Astrocyte (in vitro differentiated cells and primary cell): ENCODE measurements at regions not wholly inside any gene's neighbourhood (a gene's known extent, or its start where the extent isn't known, plus 50 kb on each side); places are given as distances from the start of the nearest gene placed in this dataset.

Experiments
- DNase-seq: peaks from one replicate; pipeline ENCODE4 v3.0.0-alpha.2; 2010; ENCODE audit warnings: low read depth
- FAIRE-seq: peaks from 2 replicates; lab custom pipeline; 2011; peaks lifted over from hg19 to GRCh38; lab: Jason Lieb, UNC
- H2AFZ ChIP-seq: 2 replicates; pipeline ENCODE4 v1.6.0; 2012; ENCODE audit warnings: low read depth, low read length, inconsistent platforms
- H3K27ac ChIP-seq: 2 replicates; pipeline ENCODE4 v1.5.1; 2011; ENCODE audit warnings: low read depth, low read length, inconsistent platforms
- H3K27me3 ChIP-seq: 2 replicates; pipeline ENCODE4 v1.6.0; 2011; ENCODE audit warnings: low read length, inconsistent platforms; ENCODE audit not compliant: insufficient read depth
- H3K36me3 ChIP-seq: 2 replicates; pipeline ENCODE4 v1.5.1; 2011; ENCODE audit warnings: low read length, inconsistent platforms; ENCODE audit not compliant: insufficient read depth
- H3K4me1 ChIP-seq: 2 replicates; pipeline ENCODE4 v1.5.1; 2011; ENCODE audit warnings: low read length, inconsistent platforms; ENCODE audit not compliant: insufficient read depth
- H3K4me2 ChIP-seq: 2 replicates; pipeline ENCODE4 v1.6.0; 2012; ENCODE audit warnings: low read length, inconsistent platforms
- H3K4me3 ChIP-seq: 2 replicates; pipeline ENCODE4 v1.5.1; 2011; ENCODE audit warnings: low read depth, mild to moderate bottlenecking, low read length, inconsistent platforms; ENCODE audit not compliant: insufficient read depth
- H3K79me2 ChIP-seq: 2 replicates; pipeline ENCODE4 v1.6.0; 2012; ENCODE audit warnings: mild to moderate bottlenecking, low read length, inconsistent platforms; ENCODE audit not compliant: insufficient read depth
- H3K9ac ChIP-seq: 2 replicates; pipeline ENCODE4 v1.6.0; 2012; ENCODE audit warnings: mild to moderate bottlenecking, low read length, inconsistent platforms
- H3K9me3 ChIP-seq: 2 replicates; pipeline ENCODE4 v1.5.1; 2012; ENCODE audit warnings: low read depth, mild to moderate bottlenecking, low read length, inconsistent platforms; ENCODE audit not compliant: insufficient read depth
- H4K20me1 ChIP-seq: 2 replicates; pipeline ENCODE4 v1.6.0; 2012; ENCODE audit warnings: low read length, inconsistent platforms; ENCODE audit not compliant: insufficient read depth
- H3K27ac Mint-ChIP-seq: one replicate; pipeline ENCODE4 v1.8.0; 2021; ENCODE audit warnings: mild to moderate bottlenecking, mixed read lengths; ENCODE audit not compliant: unreplicated experiment
- H3K27me3 Mint-ChIP-seq: one replicate; pipeline ENCODE4 v1.8.0; 2021; ENCODE audit warnings: low read depth, mixed read lengths; ENCODE audit not compliant: unreplicated experiment
- H3K36me3 Mint-ChIP-seq: one replicate; pipeline ENCODE4 v1.8.0; 2021; ENCODE audit warnings: low read depth, mixed read lengths; ENCODE audit not compliant: unreplicated experiment
- H3K4me1 Mint-ChIP-seq: one replicate; pipeline ENCODE4 v1.8.0; 2021; ENCODE audit warnings: low read depth, mixed read lengths; ENCODE audit not compliant: unreplicated experiment
- H3K4me3 Mint-ChIP-seq: one replicate; pipeline ENCODE4 v1.8.0; 2021; ENCODE audit warnings: mild to moderate bottlenecking, moderate library complexity, mixed read lengths; ENCODE audit not compliant: unreplicated experiment
- H3K9me3 Mint-ChIP-seq: one replicate; pipeline ENCODE4 v1.8.0; 2021; ENCODE audit warnings: mild to moderate bottlenecking, mixed read lengths; ENCODE audit not compliant: unreplicated experiment
- EZH2 ChIP-seq: IDR thresholded peaks from 2 replicates; pipeline ENCODE4 v1.6.1; 2012; ENCODE audit warnings: mild to moderate bottlenecking, low read length, inconsistent platforms; ENCODE audit not compliant: insufficient read depth
- TF ChIP-seq, protein P1 (sequence below): IDR thresholded peaks from 2 replicates; pipeline ENCODE4 v1.5.1; 2011; ENCODE audit warnings: low read depth, mild to moderate bottlenecking, inconsistent platforms, low read length, moderate library complexity; ENCODE audit not compliant: insufficient read depth

GRCh38 chr12:38490073-38490472 lies 173.5 kb downstream of the ALG10B start:
- Histone ChIP-seq H3K27me3 (no peaks in the 10 kb centered on the region), H3K27ac (no peak overlapping the region), H2AFZ (no peak overlapping the region), H3K36me3 (no peaks in the 10 kb centered on the region), H3K4me1 (no peaks in the 10 kb centered on the region), H3K79me2 (no peaks in the 10 kb centered on the region), H4K20me1 (no peaks in the 10 kb centered on the region), H3K4me3 (no peak overlapping the region), H3K9me3 (peaks cover 3% of the 10 kb centered on the region), H3K9ac (no peak overlapping the region), H3K4me2 (no peak overlapping the region)
- Mint-ChIP-seq H3K4me1 (no peaks in the 10 kb centered on the region), H3K4me3 (no peak overlapping the region), H3K36me3 (no peaks in the 10 kb centered on the region), H3K27ac (no peak overlapping the region), H3K9me3 (no peaks in the 10 kb centered on the region), H3K27me3 (no peaks in the 10 kb centered on the region)
- TF ChIP-seq, protein P1, sequence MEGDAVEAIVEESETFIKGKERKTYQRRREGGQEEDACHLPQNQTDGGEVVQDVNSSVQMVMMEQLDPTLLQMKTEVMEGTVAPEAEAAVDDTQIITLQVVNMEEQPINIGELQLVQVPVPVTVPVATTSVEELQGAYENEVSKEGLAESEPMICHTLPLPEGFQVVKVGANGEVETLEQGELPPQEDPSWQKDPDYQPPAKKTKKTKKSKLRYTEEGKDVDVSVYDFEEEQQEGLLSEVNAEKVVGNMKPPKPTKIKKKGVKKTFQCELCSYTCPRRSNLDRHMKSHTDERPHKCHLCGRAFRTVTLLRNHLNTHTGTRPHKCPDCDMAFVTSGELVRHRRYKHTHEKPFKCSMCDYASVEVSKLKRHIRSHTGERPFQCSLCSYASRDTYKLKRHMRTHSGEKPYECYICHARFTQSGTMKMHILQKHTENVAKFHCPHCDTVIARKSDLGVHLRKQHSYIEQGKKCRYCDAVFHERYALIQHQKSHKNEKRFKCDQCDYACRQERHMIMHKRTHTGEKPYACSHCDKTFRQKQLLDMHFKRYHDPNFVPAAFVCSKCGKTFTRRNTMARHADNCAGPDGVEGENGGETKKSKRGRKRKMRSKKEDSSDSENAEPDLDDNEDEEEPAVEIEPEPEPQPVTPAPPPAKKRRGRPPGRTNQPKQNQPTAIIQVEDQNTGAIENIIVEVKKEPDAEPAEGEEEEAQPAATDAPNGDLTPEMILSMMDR, result no peak
- DNase-seq, result no peak
- FAIRE-seq, result no peak

DNA sequence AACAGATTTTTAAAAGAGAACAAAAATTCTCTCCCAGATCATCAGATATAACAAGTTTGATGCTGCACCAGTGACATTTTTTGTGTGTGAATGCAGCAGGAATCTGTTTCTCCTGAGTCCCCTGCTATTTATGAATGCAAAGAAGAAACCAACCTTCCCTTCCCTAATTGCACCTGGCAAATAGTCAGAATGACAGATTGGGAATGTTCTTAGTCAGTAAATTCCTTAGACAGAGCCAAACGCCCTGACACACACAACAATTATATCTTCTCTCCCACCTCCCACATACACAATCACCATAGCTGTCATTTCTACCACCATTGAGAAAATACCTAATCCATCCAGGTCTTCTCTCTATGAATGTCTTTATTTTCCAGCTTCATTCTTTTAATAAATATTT lies 174.4 kb downstream of the ALG10B start:
- Histone ChIP-seq H3K4me3 (no peak overlapping the region), H3K9ac (no peak overlapping the region), H3K27me3 (no peaks in the 10 kb centered on the region), H3K79me2 (no peaks in the 10 kb centered on the region), H3K9me3 (peaks cover 3% of the 10 kb centered on the region), H3K36me3 (no peaks in the 10 kb centered on the region), H2AFZ (no peak overlapping the region), H3K27ac (no peak overlapping the region), H3K4me2 (no peak overlapping the region), H3K4me1 (no peaks in the 10 kb centered on the region), H4K20me1 (no peaks in the 10 kb centered on the region)
- TF ChIP-seq, protein P1, result no peak
- TF ChIP-seq EZH2, result no peak
- FAIRE-seq, result no peak
- Mint-ChIP-seq H3K4me3 (no peak overlapping the region), H3K36me3 (no peaks in the 10 kb centered on the region), H3K9me3 (no peaks in the 10 kb centered on the region), H3K27me3 (no peaks in the 10 kb centered on the region), H3K4me1 (no peaks in the 10 kb centered on the region), H3K27ac (no peak overlapping the region)
- DNase-seq, result no peak

DNA sequence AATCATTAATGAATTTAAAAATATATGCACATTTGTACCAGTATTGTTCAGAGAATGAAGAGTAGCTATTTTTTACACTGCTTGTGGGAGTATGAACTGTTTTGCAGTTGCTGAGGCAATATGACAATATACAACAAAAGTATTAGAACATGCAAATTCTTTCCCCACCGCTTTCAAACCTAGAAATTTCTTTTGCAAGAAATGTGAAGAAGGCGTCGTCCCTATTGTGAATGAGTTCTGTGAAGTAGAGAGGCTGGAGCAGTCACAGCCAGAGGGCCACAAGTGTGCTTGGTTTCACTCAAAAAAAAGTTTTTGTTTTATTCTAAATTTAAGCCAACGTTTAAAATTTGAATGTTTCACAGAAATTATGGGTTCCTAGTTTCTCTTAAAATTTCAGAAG lies 184.9 kb downstream of the ALG10B start:
- DNase-seq, result no peak
- Histone ChIP-seq H3K27me3 (no peaks in the 10 kb centered on the region), H3K9me3 (no peaks in the 10 kb centered on the region), H3K9ac (no peak overlapping the region), H3K36me3 (no peaks in the 10 kb centered on the region), H3K4me1 (no peaks in the 10 kb centered on the region), H3K4me3 (no peak overlapping the region), H3K79me2 (no peaks in the 10 kb centered on the region), H2AFZ (no peak overlapping the region), H3K27ac (no peak overlapping the region), H3K4me2 (no peak overlapping the region), H4K20me1 (no peaks in the 10 kb centered on the region)
- TF ChIP-seq EZH2, result no peak
- TF ChIP-seq, protein P1, result no peak
- H3K4me3 Mint-ChIP-seq, result no peak overlapping the region
- H3K9me3 Mint-ChIP-seq, result peaks cover 10% of the 10 kb centered on the region
- no peaks in the 10 kb centered on the region for H3K36me3 Mint-ChIP-seq
- no peak for FAIRE-seq
- H3K27me3 Mint-ChIP-seq, result no peaks in the 10 kb centered on the region
- no peak overlapping the region for H3K27ac Mint-ChIP-seq
- no peaks in the 10 kb centered on the region for H3K4me1 Mint-ChIP-seq
